H1 (cell line): ENCODE measurements at regions not wholly inside any gene's neighbourhood (a gene's known extent, or its start where the extent isn't known, plus 50 kb on each side); places are given as distances from the start of the nearest gene placed in this dataset.

Experiments
- GABPA ChIP-seq: IDR thresholded peaks from 2 replicates; pipeline ENCODE4 v1.6.1; 2011; ENCODE audit warnings: mild to moderate bottlenecking, low read length, moderate library complexity, borderline replicate concordance; ENCODE audit not compliant: insufficient read depth
- SRF ChIP-seq: IDR thresholded peaks from 2 replicates; pipeline ENCODE4 v1.6.1; 2011; ENCODE audit warnings: mild to moderate bottlenecking, low read depth, low read length, moderate library complexity
- SUZ12 ChIP-seq: fragments of 200-600 bp; sonication (generic); IDR thresholded peaks from 2 replicates; pipeline ENCODE4 v1.6.1; 2012; ENCODE audit warnings: mild to moderate bottlenecking, inconsistent platforms, low read length, moderate library complexity, mixed read lengths

DNA sequence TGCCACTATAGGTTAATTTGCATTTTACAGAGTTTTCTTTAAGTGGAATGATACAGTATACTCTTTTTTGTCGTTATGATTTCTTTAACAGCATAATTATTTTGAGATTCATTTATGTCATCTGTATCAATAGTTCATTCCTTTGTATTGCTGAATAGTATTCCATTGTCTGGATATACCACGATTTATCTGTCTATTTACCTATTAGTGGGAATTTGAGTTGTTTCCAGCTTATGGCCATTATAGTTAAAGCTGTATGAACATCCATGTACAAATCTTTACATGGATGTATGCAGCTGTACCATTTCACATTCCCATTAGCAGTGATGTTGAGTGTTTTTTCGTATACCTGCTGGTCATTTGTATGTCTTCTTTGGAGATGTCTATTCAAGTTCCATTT lies 163.9 kb downstream of the ETNK1 start (continued):
- TF ChIP-seq SRF: no peak
- no peak for TF ChIP-seq GABPA
- no peak for TF ChIP-seq SUZ12
